ENCODE measurements at regions not wholly inside any gene's neighbourhood (a gene's known extent, or its start where the extent isn't known, plus 50 kb on each side); places are given as distances from the start of the nearest gene placed in this dataset.

GRCh38 chr2:66982766-66983165, 414.4 kb upstream of the ETAA1 start:
- TF ChIP-seq REST (IDR thresholded peaks at IDR 0.05; ENCODE audit: insufficient read depth in 1 of 2, low read depth in 2 of 2, low read length in 1 of 2) (no peak), SIN3A (IDR thresholded peaks at IDR 0.05; ENCODE audit: borderline replicate concordance, insufficient read depth, low read depth, low read length) (no peak)
